HUES6 (cell line): ENCODE measurements at regions not wholly inside any gene's neighbourhood (a gene's known extent, or its start where the extent isn't known, plus 50 kb on each side); places are given as distances from the start of the nearest gene placed in this dataset.

ENCODE experiments used
- H3K27ac ChIP-seq: 2 replicates; pipeline ENCODE4 v1.7.0; 2013; ENCODE audit warnings: low read depth, mild to moderate bottlenecking, low read length, inconsistent platforms
- H3K27me3 ChIP-seq: 2 replicates; pipeline ENCODE4 v1.6.1; 2013; ENCODE audit warnings: low read length; ENCODE audit not compliant: control insufficient read depth, insufficient read depth
- H3K36me3 ChIP-seq: 2 replicates; pipeline ENCODE4 v1.6.1; 2013; ENCODE audit warnings: low read length; ENCODE audit not compliant: control insufficient read depth, insufficient read depth
- H3K4me1 ChIP-seq: 2 replicates; pipeline ENCODE4 v1.6.1; 2013; ENCODE audit warnings: low read length; ENCODE audit not compliant: control insufficient read depth, insufficient read depth
- H3K4me3 ChIP-seq: 2 replicates; pipeline ENCODE4 v1.5.1; 2013; ENCODE audit warnings: low read depth, low read length
- H3K9ac ChIP-seq: one replicate; pipeline ENCODE4 v1.6.1; 2013; ENCODE audit warnings: mild to moderate bottlenecking, low read length
- H3K9me3 ChIP-seq: 2 replicates; pipeline ENCODE4 v1.6.1; 2013; ENCODE audit warnings: low read depth, low read length; ENCODE audit not compliant: control insufficient read depth, insufficient read depth

- no peak overlapping the region for H3K4me3 ChIP-seq
- no peaks in the 10 kb centered on the region for H3K27me3 ChIP-seq
- no peaks in the 10 kb centered on the region for H3K9me3 ChIP-seq
- no peak overlapping the region for H3K9ac ChIP-seq
- peaks cover 44% of the 10 kb centered on the region for H3K4me1 ChIP-seq
- H3K27ac ChIP-seq = no peak overlapping the region
- no peaks in the 10 kb centered on the region for H3K36me3 ChIP-seq
Measured at GRCh38 chr10:78176320-78177317, 143.0 kb downstream of the RPS24 start.

DNA sequence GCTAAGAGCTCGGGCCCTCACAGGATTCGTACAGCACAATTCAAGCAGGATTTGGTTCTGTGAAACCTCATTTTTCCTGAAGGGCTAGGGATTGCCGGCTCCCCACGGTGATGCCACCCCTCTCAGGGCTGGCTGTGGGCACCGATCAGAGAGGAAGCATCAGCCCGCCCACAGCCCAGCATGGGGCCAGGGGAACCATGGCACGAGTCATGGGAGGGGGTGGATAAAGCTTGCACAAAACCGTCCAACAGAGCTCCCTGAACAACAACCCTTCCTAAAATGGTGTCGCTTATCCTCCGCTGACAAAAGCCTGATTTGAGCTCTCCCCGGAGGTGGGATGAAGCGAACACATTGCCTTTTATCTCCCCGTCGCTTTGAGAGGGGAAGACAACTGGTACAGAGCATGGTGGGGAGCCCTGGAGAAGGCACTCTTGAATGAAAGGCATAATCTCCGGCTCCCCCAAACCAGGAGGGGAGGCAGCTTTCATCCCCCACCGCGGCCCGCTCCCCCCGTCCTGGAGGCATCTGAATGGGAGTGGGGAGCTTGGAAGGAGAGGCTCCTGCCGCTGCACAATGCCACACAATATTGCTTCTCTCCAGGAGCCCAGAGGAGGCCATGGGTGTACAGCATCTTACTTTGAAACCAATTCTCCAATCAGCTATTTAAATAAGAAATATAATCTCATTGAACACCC lies 144.0 kb downstream of the RPS24 start:
- Histone ChIP-seq H3K9me3 (no peaks in the 10 kb centered on the region), H3K27me3 (no peaks in the 10 kb centered on the region), H3K27ac (no peak overlapping the region), H3K4me1 (peaks cover 34% of the 10 kb centered on the region), H3K36me3 (no peaks in the 10 kb centered on the region), H3K9ac (no peak overlapping the region), H3K4me3 (no peak overlapping the region)

- Histone ChIP-seq H3K27me3 (no peaks in the 10 kb centered on the region), H3K9me3 (no peaks in the 10 kb centered on the region), H3K9ac (no peak overlapping the region)
Measured at GRCh38 chr10:78178397-78178796, 144.7 kb downstream of the RPS24 start.

GRCh38 chr10:78178940-78179339 lies 145.3 kb downstream of the RPS24 start:
- Histone ChIP-seq H3K4me1 (peaks cover 34% of the 10 kb centered on the region), H3K9ac (no peak overlapping the region), H3K4me3 (no peak overlapping the region), H3K36me3 (no peaks in the 10 kb centered on the region), H3K9me3 (no peaks in the 10 kb centered on the region), H3K27me3 (no peaks in the 10 kb centered on the region), H3K27ac (no peak overlapping the region)

More at GRCh38 chr10:78178397-78178796, 144.7 kb downstream of the RPS24 start:
- Histone ChIP-seq H3K4me3 (no peak overlapping the region), H3K36me3 (no peaks in the 10 kb centered on the region), H3K4me1 (peaks cover 34% of the 10 kb centered on the region), H3K27ac (no peak overlapping the region)

DNA sequence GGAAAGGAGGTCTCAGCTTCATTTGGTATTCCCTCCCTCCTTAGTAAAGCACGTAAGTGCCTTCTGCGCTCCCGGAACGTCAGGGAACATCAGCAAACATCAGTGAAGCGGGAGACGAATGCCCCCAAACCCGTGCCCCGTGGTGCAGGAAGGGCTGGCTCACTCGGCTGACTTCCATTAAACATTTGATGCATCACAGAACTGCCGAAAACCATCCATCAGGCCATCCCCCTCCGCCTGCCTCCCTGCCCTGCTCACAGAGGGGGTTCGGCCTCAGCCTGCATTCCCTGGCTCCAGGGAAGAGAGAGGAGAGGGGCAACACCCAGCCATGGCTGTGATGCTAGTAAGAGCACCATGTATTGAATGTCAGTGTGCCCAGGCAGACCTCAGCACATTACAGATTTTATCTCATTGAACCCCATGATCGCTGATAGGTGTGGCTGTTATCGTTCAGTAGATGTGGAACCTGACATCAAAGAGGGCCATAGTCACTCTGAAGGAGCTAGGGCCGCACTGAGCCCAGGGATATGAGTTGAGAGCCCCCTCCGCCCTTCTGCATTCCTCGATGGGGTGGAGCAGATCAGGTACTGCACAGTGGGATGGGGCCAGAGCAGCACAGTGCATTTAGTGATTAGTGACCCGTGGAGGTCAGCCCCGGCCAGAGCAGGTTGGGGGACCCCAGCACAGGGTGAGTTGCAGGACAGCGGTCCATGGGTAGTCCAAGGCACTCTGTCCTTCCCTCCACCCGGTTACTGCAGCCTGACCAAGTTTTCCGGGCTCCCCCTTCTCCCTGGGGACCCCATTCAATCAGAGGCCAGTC lies 146.4 kb downstream of the RPS24 start:
- H3K27ac ChIP-seq = no peak overlapping the region
- H3K27me3 ChIP-seq = no peaks in the 10 kb centered on the region
- H3K4me3 ChIP-seq = no peak overlapping the region
- no peaks in the 10 kb centered on the region for H3K36me3 ChIP-seq
- no peak overlapping the region for H3K9ac ChIP-seq
- H3K4me1 ChIP-seq = peaks cover 34% of the 10 kb centered on the region
- no peaks in the 10 kb centered on the region for H3K9me3 ChIP-seq

- no peaks in the 10 kb centered on the region for H3K9me3 ChIP-seq
- no peak overlapping the region for H3K9ac ChIP-seq
- H3K27ac ChIP-seq = no peak overlapping the region
- no peak overlapping the region for H3K4me3 ChIP-seq
- H3K27me3 ChIP-seq = no peaks in the 10 kb centered on the region
- peaks cover 34% of the 10 kb centered on the region for H3K4me1 ChIP-seq
- no peaks in the 10 kb centered on the region for H3K36me3 ChIP-seq
Measured at GRCh38 chr10:78181381-78182055, 147.9 kb downstream of the RPS24 start.

DNA sequence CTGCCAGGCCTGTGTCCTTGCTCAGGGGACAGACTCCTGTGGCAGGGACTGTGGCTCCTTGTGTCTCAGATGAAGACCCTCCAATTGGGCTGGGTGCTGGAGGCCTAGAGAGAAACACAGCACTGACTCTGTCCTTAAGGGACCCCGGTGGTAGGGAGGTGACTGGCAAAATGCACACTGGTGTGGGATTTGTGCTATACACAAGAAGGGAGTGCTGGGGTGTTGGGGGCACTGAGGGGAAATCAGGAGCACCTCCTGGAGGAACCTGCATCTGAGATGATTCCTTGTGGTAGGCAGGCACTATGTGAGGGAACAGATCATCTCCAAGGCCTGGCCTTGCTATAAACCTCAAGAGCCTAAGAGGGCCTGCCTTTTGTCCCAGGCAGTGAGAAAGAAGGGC lies 149.2 kb downstream of the RPS24 start:
- Histone ChIP-seq H3K9me3 (no peaks in the 10 kb centered on the region), H3K9ac (no peak overlapping the region), H3K4me3 (no peak overlapping the region), H3K27me3 (no peaks in the 10 kb centered on the region), H3K27ac (no peak overlapping the region), H3K4me1 (peaks cover 24% of the 10 kb centered on the region), H3K36me3 (no peaks in the 10 kb centered on the region)

DNA sequence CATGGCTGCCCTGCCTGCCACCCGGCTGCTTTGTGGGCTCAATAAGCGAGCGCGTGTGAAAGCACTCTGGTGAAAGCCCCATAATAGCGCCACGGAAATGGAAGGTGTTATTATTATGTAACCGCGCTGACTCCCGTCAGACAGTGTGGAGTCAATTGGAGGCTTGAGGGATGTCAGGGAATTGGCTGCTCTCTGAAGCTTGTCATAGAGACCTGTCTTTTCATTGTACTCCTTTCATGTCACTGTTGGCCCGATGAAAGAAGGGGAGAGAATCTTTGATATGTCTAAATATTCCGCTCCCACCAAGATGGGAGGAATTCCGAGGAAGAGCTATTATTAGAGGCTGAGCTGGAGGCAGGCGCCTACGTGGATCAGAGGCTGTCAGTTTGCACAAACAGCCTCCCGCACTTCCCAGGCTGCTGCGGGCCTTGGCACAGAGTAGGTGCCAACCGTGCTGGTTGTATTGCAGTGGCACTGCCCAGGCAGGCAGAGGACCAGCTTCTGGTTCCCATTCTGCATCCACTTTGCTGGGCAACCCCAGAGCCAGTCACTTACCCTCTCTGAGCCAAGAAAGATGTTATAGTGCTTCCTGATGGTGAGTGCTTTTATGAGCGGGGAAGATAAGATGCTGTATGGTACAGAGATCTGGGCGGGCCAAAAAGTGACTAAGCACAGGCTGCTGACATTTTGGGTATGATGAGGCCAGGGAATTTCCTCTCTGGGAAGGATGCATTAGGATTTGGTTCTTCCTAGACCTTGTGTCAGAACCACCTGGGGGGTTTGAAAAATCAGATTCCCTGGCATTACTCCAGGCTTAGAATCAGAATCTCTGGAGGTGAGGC lies 151.4 kb downstream of the RPS24 start:
- no peaks in the 10 kb centered on the region for H3K36me3 ChIP-seq
- no peaks in the 10 kb centered on the region for H3K9me3 ChIP-seq
- H3K4me3 ChIP-seq = no peak overlapping the region
- peaks cover 6% of the 10 kb centered on the region; the same call in 1 of the 2 replicates for H3K4me1 ChIP-seq
- H3K9ac ChIP-seq = no peak overlapping the region
- no peak overlapping the region for H3K27ac ChIP-seq
- no peaks in the 10 kb centered on the region for H3K27me3 ChIP-seq

DNA sequence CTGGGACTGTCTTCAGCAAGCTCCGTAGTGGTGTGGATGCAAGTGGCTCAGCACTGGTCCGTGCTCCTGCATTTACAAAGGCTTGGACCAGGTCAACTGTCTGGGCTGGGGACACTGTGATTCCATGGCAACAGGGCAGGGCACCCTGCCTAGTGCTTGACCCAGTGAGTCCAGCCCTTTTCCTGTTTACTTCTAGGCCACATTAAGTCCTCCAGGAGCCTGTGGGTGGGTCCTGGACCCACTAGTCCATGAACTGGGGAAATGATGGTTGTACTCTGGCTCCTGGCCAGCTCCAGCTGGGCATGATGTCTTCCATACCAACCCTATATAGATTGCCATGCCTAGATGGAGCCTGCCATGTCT lies 152.0 kb downstream of the RPS24 start:
- no peaks in the 10 kb centered on the region for H3K36me3 ChIP-seq
- peaks cover 2% of the 10 kb centered on the region; the same call in 1 of the 2 replicates for H3K4me1 ChIP-seq
- no peak overlapping the region for H3K27ac ChIP-seq
- H3K9me3 ChIP-seq = no peaks in the 10 kb centered on the region
- H3K9ac ChIP-seq = no peak overlapping the region
- H3K4me3 ChIP-seq = no peak overlapping the region
- no peaks in the 10 kb centered on the region for H3K27me3 ChIP-seq

GRCh38 chr10:78186572-78186971 lies 152.9 kb downstream of the RPS24 start:
- H3K9me3 ChIP-seq = no peaks in the 10 kb centered on the region
- no peak overlapping the region for H3K27ac ChIP-seq
- H3K4me3 ChIP-seq = no peak overlapping the region
- H3K4me1 ChIP-seq = peaks cover 2% of the 10 kb centered on the region; the same call in 1 of the 2 replicates
- no peak overlapping the region for H3K9ac ChIP-seq
- H3K27me3 ChIP-seq = no peaks in the 10 kb centered on the region
- no peaks in the 10 kb centered on the region for H3K36me3 ChIP-seq
